ENCODE measurements at regions not wholly inside any gene's neighbourhood (a gene's known extent, or its start where the extent isn't known, plus 50 kb on each side); places are given as distances from the start of the nearest gene placed in this dataset.

DNA sequence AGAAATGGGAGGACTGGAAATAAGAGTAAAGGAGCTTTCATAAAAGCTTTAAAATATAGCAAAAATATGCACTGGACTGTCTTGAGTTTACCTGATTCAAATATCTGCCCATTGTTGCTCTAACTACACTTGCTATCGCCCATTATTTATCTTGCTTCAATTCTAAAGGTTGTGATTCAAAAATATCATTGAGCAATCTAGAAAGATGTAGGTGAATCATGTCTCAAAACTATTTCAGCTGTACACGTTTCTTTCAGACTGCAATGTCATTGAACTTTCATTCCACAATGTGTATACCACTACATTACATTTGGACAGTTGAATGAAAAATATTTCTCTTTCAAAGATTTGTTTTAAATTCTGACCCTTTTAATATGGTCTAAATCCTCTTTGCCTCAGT is 545.6 kb downstream of the BMP2 start:
- intact Hi-C loops (cut with micrococcal nuclease), result no loop called here

DNA sequence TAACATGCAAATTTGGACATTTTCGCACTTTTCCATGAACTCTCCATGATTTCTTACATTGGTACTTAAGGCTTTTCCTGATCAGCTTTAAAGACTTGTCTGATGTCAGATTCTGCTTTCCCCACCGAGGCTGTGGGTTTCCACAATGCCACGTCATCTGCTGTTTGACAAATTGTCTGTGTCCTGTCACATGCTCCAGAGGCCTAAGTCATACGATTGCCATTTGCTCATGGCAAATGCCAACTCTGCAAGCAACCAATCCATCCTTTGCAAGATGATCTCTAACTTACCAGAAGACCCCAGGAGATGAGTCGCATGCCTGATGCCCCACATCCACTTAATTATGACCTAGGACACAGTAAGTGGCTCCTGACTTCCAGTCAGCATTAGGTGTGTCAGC is 556.5 kb downstream of the BMP2 start:
- intact Hi-C loops (cut with micrococcal nuclease), result no loop called here

DNA sequence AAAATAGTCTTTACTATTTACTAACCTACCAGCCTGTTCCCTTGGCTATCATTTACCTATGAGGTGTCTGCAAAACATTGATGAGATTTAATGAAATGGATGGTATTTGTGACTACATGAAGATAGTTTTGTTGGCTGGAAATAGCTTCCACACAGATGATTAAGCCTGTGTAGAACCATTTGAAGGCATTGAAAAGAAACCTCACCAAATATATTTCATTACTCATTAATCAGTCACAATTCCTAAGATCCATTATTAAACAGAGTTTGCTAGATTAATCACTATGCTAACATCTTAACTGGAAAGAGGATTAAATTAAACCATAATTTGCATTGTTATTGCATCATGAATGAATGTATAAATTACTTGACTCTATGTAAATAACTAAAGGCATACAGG is 560.3 kb downstream of the BMP2 start:
- intact Hi-C loops (cut with micrococcal nuclease), result no loop called here

DNA sequence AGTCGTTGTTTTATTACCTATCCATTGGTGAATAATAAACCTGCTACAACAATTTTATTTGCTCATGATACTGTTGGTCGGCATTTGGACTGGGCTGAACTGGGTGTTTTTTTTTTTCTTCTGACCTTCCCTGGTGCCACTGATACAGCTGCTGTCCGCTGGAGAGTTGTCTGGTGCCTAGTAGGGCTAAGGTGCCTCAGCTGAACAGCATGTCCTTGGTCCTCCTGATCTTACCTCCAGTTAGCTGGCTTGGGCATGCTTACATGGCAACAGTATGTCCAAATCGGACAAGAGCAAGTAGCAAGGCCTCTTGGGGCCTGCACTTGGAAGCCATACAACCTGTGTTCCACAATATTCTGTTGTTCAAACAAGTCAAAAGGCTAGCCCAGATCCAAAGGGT is 563.4 kb downstream of the BMP2 start:
- intact Hi-C loops (cut with micrococcal nuclease), result no loop called here

DNA sequence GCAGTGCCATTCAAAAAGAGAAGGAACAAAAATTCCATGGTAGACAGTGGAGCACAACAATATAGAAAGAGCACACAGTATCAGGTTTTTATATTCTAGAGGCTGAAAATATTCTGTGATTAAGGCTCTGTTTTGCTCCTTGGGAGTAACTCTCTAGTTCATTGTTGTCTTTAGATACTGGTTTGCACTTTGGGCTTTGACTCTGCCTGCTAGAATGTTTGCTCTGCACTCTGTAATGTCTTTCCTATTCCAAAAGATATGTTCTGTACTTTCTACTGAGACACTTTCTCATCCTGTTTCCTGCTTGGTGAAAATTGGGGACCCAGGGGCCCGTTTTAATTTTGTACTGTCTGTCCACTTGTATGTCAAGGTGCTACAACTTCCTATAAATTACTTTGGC is 564.7 kb downstream of the BMP2 start:
- intact Hi-C loops (cut with micrococcal nuclease), result no loop called here

DNA sequence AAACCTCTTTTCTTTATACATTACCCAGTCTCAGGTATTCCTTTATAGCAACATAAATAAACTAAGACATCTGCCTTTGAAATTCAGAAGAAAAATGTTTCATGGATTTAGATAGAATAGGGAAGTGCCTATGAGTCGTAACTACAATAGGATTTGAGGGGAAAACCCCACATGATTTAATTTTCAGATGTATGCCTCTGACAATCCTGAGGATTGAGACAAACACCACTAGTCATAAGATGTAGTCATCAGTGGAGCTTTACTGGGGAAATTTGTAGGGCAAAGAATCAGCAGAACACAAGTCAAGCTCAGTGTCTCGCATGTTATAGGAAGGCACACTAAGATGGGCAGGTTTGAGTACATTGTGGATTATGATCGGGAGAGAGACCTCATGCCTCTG is 566.4 kb downstream of the BMP2 start:
- intact Hi-C loops (cut with micrococcal nuclease), result no loop called here

DNA sequence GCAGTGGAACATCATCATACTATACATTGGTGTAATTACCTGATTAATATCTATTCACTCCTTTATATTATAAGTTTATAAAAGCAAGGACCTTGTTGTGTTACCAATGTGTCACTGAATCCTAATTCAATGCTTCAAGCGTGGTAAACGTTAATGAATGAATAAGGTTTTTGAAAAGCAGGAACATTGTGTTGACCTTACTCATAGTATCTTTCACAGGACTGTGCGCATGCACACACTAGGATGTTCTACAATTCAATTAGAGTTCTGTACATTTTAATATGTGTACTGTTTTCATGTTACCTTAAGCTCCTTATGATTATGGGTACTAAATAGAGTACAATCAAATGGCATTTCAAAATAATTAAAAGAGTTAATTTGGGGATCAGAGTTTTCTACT is 578.5 kb downstream of the BMP2 start:
- intact Hi-C loops (cut with micrococcal nuclease), result no loop called here

DNA sequence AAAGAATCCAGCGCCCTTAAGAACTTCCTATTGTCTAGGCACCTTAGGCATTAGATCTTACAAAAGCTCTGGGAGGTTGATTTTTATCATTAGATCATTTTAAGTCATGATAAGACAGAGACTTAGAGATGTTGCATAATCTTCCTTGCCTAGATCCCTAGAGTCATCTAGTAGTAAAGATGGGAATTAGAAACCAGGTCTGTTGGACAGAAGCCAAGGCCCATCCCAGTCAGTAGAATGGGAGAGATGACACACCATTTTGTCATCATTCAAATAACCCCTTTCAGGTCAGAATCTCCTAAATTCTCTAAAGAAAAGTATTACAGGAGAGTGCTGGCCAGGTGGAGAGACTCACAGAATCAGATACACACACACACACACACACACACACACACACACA is 579.1 kb downstream of the BMP2 start:
- intact Hi-C loops (cut with micrococcal nuclease), result no loop called here

DNA sequence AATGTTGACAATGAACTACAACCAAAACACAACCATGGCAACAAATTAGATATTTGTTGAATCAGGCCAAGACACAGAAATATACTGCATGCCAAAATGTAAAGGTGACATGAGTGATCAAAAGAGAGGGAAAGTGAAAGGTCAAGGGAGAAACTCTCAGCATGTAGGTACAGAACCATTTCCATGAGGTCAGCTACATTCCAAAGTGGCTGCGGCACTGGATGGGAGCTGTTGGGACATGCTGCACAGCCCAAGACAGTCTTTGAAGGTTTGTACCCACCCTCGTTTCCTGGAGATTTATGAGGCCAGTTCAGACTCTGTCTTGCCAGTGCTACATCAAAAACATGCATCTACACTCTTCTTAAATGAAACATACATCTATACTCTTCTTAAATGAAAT is 579.9 kb downstream of the BMP2 start:
- intact Hi-C loops (cut with micrococcal nuclease), result no loop called here

DNA sequence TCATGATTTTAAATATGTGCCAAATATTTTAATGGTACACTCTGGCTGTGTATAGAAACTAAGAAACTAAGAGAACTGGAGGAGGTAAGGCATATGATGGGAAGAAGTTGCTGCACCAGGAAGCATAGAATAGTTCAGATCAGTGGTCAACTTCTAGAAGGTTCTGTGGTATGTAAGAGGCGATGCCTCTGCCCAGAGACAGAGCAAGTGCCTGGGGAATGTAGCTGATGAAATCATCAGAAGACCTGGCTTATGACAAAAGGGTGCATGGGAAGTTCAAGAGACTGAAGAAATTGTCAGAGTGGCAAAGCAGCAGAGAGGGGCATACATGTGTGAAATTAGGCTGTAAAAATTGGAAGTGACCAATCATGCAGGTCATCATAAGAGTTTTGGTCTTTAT is 580.8 kb downstream of the BMP2 start:
- intact Hi-C loops (cut with micrococcal nuclease), result no loop called here

DNA sequence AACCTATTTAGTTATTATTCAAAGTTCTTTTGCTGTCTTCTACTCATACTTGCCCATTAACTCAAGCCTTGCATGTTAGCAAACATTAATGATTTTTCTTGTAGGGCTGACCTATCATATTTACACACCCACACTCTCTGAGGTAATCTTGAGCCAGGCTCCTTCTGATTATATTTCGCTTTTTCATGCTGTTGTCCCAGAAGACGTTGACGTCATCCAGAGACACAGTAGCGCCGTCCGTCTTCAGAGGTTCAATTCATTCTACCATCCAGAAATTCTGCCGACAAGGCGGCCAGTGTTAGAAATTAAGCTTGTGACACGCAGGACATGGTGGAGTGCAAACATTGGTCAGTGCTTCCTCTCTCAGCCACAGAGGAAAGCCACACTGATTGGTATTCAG is 584.7 kb downstream of the BMP2 start:
- intact Hi-C loops (cut with micrococcal nuclease), result no loop called here

DNA sequence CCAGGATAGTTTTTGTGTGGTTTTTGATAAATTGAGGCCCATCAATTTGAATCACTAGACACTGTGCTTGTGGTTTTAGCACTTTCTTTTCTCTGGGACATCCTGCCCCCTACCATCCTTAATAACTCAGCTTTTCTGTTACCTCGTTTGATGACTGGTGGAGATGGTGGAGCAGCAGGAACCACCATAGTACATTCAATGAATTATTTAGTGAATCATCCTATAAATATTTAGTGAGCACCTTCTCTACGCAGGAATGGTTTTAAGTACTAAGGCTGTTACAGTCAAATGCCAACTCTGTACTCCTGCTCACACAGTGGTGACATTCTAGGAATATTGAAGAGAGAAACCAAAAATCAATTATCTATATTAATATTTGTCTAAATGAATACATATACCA is 585.2 kb downstream of the HAO1 start:
- intact Hi-C loops (cut with micrococcal nuclease), result no loop called here

DNA sequence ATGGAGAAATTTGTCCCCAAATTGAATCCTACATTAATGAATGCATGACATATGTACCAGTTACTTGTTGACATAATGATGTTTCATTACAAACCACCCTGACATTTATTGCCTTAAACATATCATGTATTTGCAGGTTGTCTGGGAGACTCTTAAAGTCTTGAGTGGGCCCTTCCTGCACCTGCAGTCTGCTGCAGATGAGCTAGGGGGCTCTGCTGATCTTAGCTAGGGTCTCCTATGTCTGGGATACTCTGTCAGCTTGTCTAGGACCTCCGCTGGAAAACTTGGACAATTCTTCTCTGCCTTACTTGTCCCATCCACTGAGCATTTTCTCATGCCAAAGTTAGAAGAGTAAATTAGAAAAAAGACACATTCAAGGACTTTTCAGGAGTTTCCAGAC is 581.6 kb downstream of the HAO1 start:
- intact Hi-C loops (cut with micrococcal nuclease), result no loop called here

DNA sequence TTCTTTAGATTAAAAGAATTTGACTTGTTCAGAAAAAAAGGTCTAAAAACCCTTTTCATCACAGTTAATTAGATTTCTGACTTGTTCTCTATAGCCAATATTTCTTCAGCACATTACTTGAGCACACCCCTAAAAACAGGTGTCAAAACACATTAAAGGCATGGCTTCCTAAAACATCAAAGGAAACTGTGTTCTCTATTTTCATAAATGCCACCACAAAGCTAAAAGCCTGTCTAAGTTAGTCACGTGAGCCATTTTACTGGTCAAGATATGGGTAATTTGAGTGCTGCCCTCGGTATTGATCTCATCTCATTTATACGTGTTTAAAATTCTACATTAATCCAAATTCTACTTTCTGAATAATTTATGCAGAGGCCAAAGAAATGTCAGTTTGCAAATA is 580.5 kb downstream of the HAO1 start:
- intact Hi-C loops (cut with micrococcal nuclease), result loop anchor here (10.0 kb wide), 1 partner anchor 85 kb away; no protein-coding TSS in a partner anchor

DNA sequence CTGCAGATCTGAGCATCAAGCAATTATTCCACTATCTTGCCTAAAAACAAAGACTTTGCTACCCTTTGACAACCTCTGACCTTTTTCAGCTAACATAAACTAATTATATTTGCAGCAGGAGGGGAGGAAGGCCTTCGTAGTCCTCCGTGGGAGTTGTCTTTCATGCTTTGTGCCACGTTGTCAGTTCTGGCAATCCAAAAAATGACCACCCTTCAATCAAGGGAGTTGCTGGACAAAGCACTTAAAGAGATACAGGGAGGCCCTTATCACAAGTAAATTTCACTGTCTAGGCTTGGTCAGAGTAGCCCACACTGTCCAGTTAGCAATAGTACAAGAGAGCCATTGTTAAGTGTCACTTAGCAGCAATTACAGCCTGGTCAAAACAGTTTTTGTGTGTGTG is 578.9 kb downstream of the HAO1 start:
- intact Hi-C loops (cut with micrococcal nuclease), result loop anchor here (10.0 kb wide), 1 partner anchor 83 kb away; no protein-coding TSS in a partner anchor

DNA sequence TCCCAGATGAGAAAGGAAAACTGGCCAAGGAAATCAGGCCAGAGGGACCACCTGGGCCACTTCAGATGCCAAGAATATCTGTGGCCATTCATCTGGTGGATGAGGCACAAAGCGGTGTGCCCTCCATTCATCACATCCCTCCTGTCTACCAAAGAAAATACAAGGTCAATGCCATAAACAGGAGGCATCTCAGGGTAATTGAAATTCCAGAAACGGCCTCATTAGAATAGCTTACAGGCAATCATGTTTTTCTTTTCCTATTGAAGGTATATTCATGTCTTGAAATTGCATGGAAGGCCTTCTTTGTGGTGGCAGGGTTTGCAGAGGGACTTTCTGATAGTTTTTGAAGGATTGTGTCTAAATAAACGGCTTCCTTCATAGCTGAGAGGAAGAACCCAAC is 578.3 kb downstream of the HAO1 start:
- intact Hi-C loops (cut with micrococcal nuclease), result loop anchor here (10.0 kb wide), 1 partner anchor 83 kb away; no protein-coding TSS in a partner anchor

DNA sequence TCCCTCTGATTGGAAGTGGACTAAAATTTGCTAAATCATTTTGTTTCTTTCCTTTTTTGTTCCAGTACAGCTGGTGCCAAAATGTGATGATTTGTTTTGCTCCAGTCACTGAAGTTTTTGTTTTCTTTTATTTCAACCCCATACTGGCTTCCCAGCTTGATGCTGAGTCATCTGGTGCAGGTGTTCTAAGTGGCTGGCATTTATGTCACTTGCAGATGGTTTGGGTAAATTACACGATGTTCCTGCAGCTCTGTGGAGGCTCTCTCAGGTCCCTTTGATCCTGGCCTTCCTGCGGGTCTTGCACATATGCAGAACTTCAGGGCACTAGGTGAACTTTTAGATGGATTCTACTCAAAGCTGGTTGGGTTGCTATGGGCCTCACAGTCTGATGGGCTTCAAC is 577.7 kb downstream of the HAO1 start:
- intact Hi-C loops (cut with micrococcal nuclease), result loop anchor here (10.0 kb wide), 1 partner anchor 82 kb away; no protein-coding TSS in a partner anchor

DNA sequence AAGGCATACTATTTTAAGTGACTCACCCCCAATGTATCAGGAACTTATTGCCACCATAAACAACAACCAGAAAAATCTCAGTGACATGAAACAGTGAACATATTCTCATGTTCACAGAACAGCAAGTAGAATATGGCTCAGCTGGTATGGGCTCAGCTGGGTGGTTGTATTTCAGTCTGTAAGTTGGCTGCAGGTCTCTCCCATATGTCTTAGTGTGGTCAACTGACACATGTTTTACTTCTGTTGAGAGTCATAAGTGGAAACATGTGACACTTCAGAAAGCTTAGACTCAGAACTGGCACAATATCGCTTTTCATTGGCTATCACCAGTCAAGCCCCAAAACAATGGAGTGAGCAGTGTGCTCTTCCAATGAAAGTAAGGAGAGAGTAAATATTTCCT is 574.1 kb downstream of the HAO1 start:
- intact Hi-C loops (cut with micrococcal nuclease), result loop anchor here (10.0 kb wide), 1 partner anchor 79 kb away; no protein-coding TSS in a partner anchor

DNA sequence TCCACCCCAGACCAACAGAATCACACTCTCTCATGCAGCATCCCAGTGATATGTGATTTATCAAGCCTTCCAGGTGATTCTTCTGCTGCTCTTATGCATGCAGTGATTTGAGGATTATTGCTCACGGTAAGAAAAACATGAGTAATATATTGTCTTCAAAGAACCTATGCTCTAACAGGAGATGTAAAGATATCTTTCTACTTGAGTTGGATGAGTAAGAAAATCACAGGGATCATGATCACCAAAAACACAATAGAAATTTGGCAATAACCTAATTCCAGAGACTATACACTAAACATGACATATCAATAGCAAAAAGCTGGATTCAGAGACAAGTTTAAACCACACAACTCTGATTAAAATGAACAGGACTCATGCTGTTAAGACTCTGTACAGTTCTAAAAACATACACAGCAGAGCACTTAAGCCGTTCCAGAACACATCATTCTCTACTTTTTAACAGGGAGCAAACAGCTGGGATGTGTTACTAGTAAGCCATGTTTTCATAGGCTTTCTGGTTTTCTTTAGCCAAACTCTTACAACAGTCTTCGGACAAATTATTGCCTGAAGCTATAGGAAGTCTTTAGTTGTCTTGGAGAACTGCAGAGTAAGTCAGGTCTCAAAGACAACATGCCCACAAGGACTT is 568.6 kb downstream of the HAO1 start:
- intact Hi-C loops (cut with micrococcal nuclease), result no loop called here

DNA sequence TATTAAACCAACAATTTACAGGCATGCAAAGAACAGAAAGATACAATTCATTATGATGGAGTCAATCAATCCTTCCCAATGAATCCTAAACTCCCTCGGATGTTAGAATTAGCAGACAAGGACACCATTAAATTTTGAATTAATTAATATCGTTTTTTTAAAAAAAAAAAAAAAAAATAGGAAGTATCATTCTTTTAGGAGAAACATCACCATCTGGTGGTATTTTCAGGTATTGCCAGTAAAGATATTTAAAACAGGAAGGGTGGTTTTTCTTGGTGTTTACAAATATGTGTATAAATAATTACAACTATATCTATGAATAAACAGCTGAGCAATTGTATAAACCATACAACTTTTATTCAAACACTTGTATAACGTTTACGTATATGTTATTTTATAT is 564.4 kb downstream of the HAO1 start:
- intact Hi-C loops (cut with micrococcal nuclease), result loop anchor here (2.0 to 5.0 kb wide), 2 partner anchors 549 to 611 kb away; no protein-coding TSS in a partner anchor

DNA sequence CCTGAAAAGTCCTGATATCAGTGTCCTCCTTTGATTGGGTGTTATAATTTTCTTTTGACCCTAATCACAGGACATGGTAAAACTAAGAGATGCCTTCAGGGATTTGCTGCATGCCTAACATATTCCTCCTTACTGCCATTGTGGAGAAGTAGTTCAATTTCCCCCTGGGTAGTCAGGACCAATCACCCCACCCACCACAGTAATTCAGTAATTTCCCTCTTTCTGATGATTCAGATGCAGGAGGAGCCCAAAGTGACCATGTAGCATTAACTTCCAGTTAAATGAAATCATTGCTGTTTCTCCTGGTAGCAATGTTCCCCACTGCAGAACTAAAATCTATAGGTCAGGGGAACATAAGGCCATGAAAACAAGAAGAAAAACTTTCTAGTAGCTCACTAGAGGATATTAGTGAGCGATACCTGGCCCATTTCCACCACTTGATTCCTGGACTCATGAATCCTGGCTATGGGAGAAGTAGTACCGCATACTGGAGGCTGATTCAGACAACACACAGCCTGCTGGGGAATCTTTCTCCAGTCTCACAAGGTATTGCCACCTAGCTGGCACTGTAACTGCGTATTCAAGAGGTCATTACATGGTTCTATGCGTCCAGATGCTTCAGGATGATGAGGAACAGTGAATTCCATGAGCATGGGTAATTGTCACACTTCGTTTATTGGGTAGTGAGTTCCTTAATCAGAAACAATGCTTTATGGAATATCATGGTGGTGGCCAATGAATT is 561.2 kb downstream of the HAO1 start:
- intact Hi-C loops (cut with micrococcal nuclease), result loop anchor here (5.0 kb wide), 1 partner anchor 552 kb away; no protein-coding TSS in a partner anchor

DNA sequence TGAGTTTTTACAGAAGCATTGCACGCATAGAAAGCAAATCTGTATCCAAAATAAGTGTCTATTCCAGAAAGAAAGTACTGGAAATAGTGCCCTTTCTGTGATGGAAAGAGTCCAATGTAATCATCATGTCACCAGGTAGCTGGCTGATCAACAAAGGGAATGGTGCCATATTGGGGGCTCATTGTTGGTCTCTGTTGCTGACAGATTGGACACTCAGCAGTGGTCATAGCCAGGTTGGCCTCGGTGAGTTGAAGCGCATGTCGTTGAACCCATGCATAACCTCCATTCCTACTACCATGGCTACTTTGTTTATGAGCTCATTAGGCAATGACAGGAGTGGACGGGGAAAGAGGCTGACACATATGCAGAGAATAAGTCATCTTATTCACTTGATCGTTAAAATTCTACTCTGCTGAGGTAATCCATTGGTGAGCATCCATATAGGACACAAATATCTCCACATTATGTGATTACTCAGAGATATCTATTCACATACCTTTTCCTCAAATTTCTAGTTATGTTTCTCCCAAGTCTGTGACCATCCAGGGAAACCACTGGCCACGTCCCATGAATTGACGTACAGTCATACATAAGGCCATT is 560.5 kb downstream of the HAO1 start:
- intact Hi-C loops (cut with micrococcal nuclease), result loop anchor here (5.0 kb wide), 1 partner anchor 552 kb away; no protein-coding TSS in a partner anchor

Measured in T-helper 1 cell treated with Interleukin-12 subunit alpha and Interleukin-12 subunit beta and Interleukin-4 antibody, amounts not matched to agents 30 ng/mL and 1 ng/mL, for 36 hours (primary cell).